ENCODE measurements at regions not wholly inside any gene's neighbourhood (a gene's known extent, or its start where the extent isn't known, plus 50 kb on each side); places are given as distances from the start of the nearest gene placed in this dataset.

- POLR2A ChIA-PET, result interaction anchor here (1.0 kb wide), 1 partner anchor 25 kb away, joined by 3 read pairs; no protein-coding TSS in a partner anchor
- TF ChIP-seq ZNF768 (tag by site-specific recombination; IDR thresholded peaks at IDR 0.05), result no peak
- TF ChIP-seq HOXD13 (CRISPR knock-in tag; IDR thresholded peaks at IDR 0.05; ENCODE audit: borderline replicate concordance), result no peak
- TF ChIP-seq ZSCAN5A (tag by site-specific recombination; IDR thresholded peaks at IDR 0.05), result no peak
- TF ChIP-seq YY2 (tag by site-specific recombination; IDR thresholded peaks at IDR 0.05), result no peak
- no peak for TF ChIP-seq ZNF548 (tag by site-specific recombination; IDR thresholded peaks at IDR 0.05)
- TF ChIP-seq ZNF510 (tag by site-specific recombination; IDR thresholded peaks at IDR 0.05; ENCODE audit: insufficient replicate concordance), result no peak
- TF ChIP-seq ZNF148 (tag by site-specific recombination; IDR thresholded peaks at IDR 0.05; ENCODE audit: borderline replicate concordance), result no peak
- no peak for TF ChIP-seq SP2 (tag by site-specific recombination; IDR thresholded peaks at IDR 0.05)
These were observed 197.2 kb downstream of the ADSS2 start for GRCh38 chr1:244254467-244254866.

GRCh38 chr1:244255426-244255965, 196.2 kb downstream of the ADSS2 start:
- Histone ChIP-seq H3K4me3 (ENCODE audit: low read depth, low read length) (no peak overlapping the region), H3K36me3 (ENCODE audit: control insufficient read depth in 2 of 2, insufficient read depth in 1 of 2, low read length in 2 of 2) (no peaks in the 10 kb centered on the region), H3K9me3 (ENCODE audit: control insufficient read depth, insufficient read depth, low read depth, low read length) (no peaks in the 10 kb centered on the region), H3K27ac (ENCODE audit: extremely low read depth, low read depth, low read length) (no peak overlapping the region), H3K4me1 (ENCODE audit: control insufficient read depth, insufficient read depth, low read length) (no peaks in the 10 kb centered on the region)
- POLR2A ChIA-PET, result no interaction called here
- 0 out of 2 replicates have a peak, but pooled peaks have one; percentile 59 for TF ChIP-seq ZNF362 (tag by site-specific recombination; IDR thresholded peaks at IDR 0.05)
- no peak for TF ChIP-seq PRDM6 (tag by site-specific recombination; IDR thresholded peaks at IDR 0.05)
- CTCF ChIA-PET, result interaction anchor here (0.5 to 1.2 kb wide), 2 partner anchors 725 to 912 kb away, joined by 3 to 5 read pairs; no protein-coding TSS in a partner anchor

More at GRCh38 chr1:244254467-244254866, 197.2 kb downstream of the ADSS2 start:
- CTCF ChIA-PET, result interaction anchor here (0.6 to 3.1 kb wide), 5 partner anchors 18 to 1379 kb away, joined by 3 to 14 read pairs (median 4); no protein-coding TSS in a partner anchor
- Histone ChIP-seq H3K4me3 (ENCODE audit: low read depth, low read length) (no peak overlapping the region), H3K36me3 (ENCODE audit: control insufficient read depth in 2 of 2, insufficient read depth in 1 of 2, low read length in 2 of 2) (no peaks in the 10 kb centered on the region), H3K27ac (ENCODE audit: extremely low read depth, low read depth, low read length) (no peak overlapping the region), H3K4me1 (ENCODE audit: control insufficient read depth, insufficient read depth, low read length) (no peaks in the 10 kb centered on the region), H3K9me3 (ENCODE audit: control insufficient read depth, insufficient read depth, low read depth, low read length) (no peaks in the 10 kb centered on the region)

- ChIA-PET CTCF (interaction anchor here (0.5 kb wide), 1 partner anchor 726 kb away, joined by 3 read pairs; no protein-coding TSS in a partner anchor), POLR2A (no interaction called here)
- H3K4me3 ChIP-seq (ENCODE audit: low read depth, low read length), result no peak overlapping the region
- no peaks in the 10 kb centered on the region for H3K9me3 ChIP-seq (ENCODE audit: control insufficient read depth, insufficient read depth, low read depth, low read length)
- no peak overlapping the region for H3K27ac ChIP-seq (ENCODE audit: extremely low read depth, low read depth, low read length)
- no peaks in the 10 kb centered on the region for H3K36me3 ChIP-seq (ENCODE audit: control insufficient read depth in 2 of 2, insufficient read depth in 1 of 2, low read length in 2 of 2)
- no peak for TF ChIP-seq ZBTB49 (tag by site-specific recombination; IDR thresholded peaks at IDR 0.05; ENCODE audit: low read depth)
- TF ChIP-seq ZNF843 (tag by site-specific recombination; IDR thresholded peaks at IDR 0.05), result no peak
- no peak for TF ChIP-seq ZNF837 (tag by site-specific recombination; IDR thresholded peaks at IDR 0.05)
- TF ChIP-seq ZNF311 (tag by site-specific recombination; IDR thresholded peaks at IDR 0.05; ENCODE audit: borderline replicate concordance), result no peak
- TF ChIP-seq ZNF692 (tag by site-specific recombination; IDR thresholded peaks at IDR 0.05), result no peak
- TF ChIP-seq SETDB1 (IDR thresholded peaks at IDR 0.05; ENCODE audit: insufficient read length, low read length), result no peak
- TF ChIP-seq ZSCAN16 (tag by site-specific recombination; IDR thresholded peaks at IDR 0.05), result no peak
- H3K4me1 ChIP-seq (ENCODE audit: control insufficient read depth, insufficient read depth, low read length), result no peaks in the 10 kb centered on the region
These were observed 195.5 kb downstream of the ADSS2 start for GRCh38 chr1:244256086-244256676.
